HEK293 (cell line): ENCODE measurements at regions not wholly inside any gene's neighbourhood (a gene's known extent, or its start where the extent isn't known, plus 50 kb on each side); places are given as distances from the start of the nearest gene placed in this dataset.

ENCODE experiments used
- CTCF ChIA-PET: fragments of 350-600 bp; formaldehyde crosslinking; extraction: SDS; loops from one replicate; lab custom pipeline; 2021; ENCODE audit warnings: antibody characterized with exemption; lab: Yijun Ruan, JAX
- POLR2A ChIA-PET: fragments of 300-600 bp; formaldehyde crosslinking; extraction: SDS; loops from one replicate; lab custom pipeline; 2020; ENCODE audit warnings: antibody characterized with exemption, inconsistent platforms; lab: Yijun Ruan, JAX
- H3K27ac ChIP-seq: fragments of 200-500 bp; sonication (Bioruptor generic); 2 replicates; pipeline ENCODE4 v1.5.1; 2014; ENCODE audit warnings: low read depth, low read length, control low read depth, inconsistent platforms; ENCODE audit errors: extremely low read depth
- H3K36me3 ChIP-seq, 2 experiments: fragments of 200-500 bp in 1 of 2; sonication (Bioruptor generic) in 1 of 2; 1 replicate in 1 of 2; 2 replicates in 1 of 2; pipeline ENCODE4 v1.5.1; 2014 to 2017; ENCODE audit warnings: inconsistent platforms in 2 of 2, low read length in 2 of 2; ENCODE audit not compliant: control insufficient read depth in 2 of 2, insufficient read depth in 1 of 2
- H3K4me1 ChIP-seq: fragments of 200-500 bp; sonication (Bioruptor generic); 2 replicates; pipeline ENCODE4 v1.5.1; 2014; ENCODE audit warnings: mild to moderate bottlenecking, low read length, inconsistent platforms; ENCODE audit not compliant: control insufficient read depth, insufficient read depth
- H3K4me3 ChIP-seq: 2 replicates; pipeline ENCODE4 v1.5.1; 2011; ENCODE audit warnings: low read depth, mild to moderate bottlenecking, control low read depth, low read length, moderate library complexity
- H3K9me3 ChIP-seq: fragments of 200-500 bp; sonication (Bioruptor generic); 2 replicates; pipeline ENCODE4 v1.5.1; 2014; ENCODE audit warnings: low read depth, low read length, inconsistent platforms; ENCODE audit not compliant: control insufficient read depth, insufficient read depth
- KLF8 ChIP-seq: fragments of 450-650 bp; formaldehyde crosslinking; IDR thresholded peaks from 2 replicates; pipeline ENCODE4 v1.5.1; 2016; ENCODE audit warnings: missing biosample characterization, missing genetic modification characterization
- YY1 ChIP-seq: fragments of 450-650 bp; formaldehyde crosslinking; IDR thresholded peaks from 2 replicates; pipeline ENCODE4 v1.5.1; 2018; ENCODE audit warnings: missing biosample characterization, missing genetic modification characterization
- ZFHX2 ChIP-seq: fragments of 450-650 bp; formaldehyde crosslinking; conservative IDR thresholded peaks from 2 replicates; pipeline ENCODE4 v1.5.1; 2016; ENCODE audit warnings: missing biosample characterization, missing genetic modification characterization
- ZFP3 ChIP-seq: fragments of 450-650 bp; formaldehyde crosslinking; IDR thresholded peaks from 2 replicates; pipeline ENCODE4 v1.5.1; 2016; ENCODE audit warnings: low read depth, missing biosample characterization, missing genetic modification characterization
- ZFP41 ChIP-seq: fragments of 450-650 bp; formaldehyde crosslinking; IDR thresholded peaks from 2 replicates; pipeline ENCODE4 v1.5.1; 2016; ENCODE audit warnings: missing biosample characterization, missing genetic modification characterization, borderline replicate concordance
- ZIC2 ChIP-seq: fragments of 450-650 bp; formaldehyde crosslinking; IDR thresholded peaks from 2 replicates; pipeline ENCODE4 v1.5.1; 2016; ENCODE audit warnings: missing biosample characterization, missing genetic modification characterization
- ZNF121 ChIP-seq: fragments of 450-650 bp; formaldehyde crosslinking; IDR thresholded peaks from 2 replicates; pipeline ENCODE4 v1.5.1; 2016; ENCODE audit warnings: missing biosample characterization, missing genetic modification characterization
- ZNF169 ChIP-seq: fragments of 450-650 bp; formaldehyde crosslinking; IDR thresholded peaks from 2 replicates; pipeline ENCODE4 v1.5.1; 2016; ENCODE audit warnings: missing biosample characterization, missing genetic modification characterization
- ZNF19 ChIP-seq: fragments of 450-650 bp; formaldehyde crosslinking; IDR thresholded peaks from 2 replicates; pipeline ENCODE4; 2016; ENCODE audit warnings: missing biosample characterization, missing genetic modification characterization, low read depth
- ZNF626 ChIP-seq: fragments of 450-650 bp; sonication (Bioruptor Pico); formaldehyde crosslinking; IDR thresholded peaks from 2 replicates; pipeline ENCODE4 v1.5.1; 2018; ENCODE audit warnings: missing biosample characterization, missing genetic modification characterization, inconsistent platforms
- ZNF654 ChIP-seq: fragments of 450-650 bp; formaldehyde crosslinking; IDR thresholded peaks from 2 replicates; pipeline ENCODE4 v1.5.1; 2016; ENCODE audit warnings: low read depth, missing biosample characterization, missing genetic modification characterization
- TF ChIP-seq, protein P1 (sequence below): fragments of 450-650 bp; formaldehyde crosslinking; IDR thresholded peaks from 2 replicates; pipeline ENCODE4 v1.5.1; 2016; ENCODE audit warnings: missing biosample characterization, missing genetic modification characterization
- TF ChIP-seq, protein P2 (sequence below): fragments of 450-650 bp; formaldehyde crosslinking; IDR thresholded peaks from 2 replicates; pipeline ENCODE4 v1.5.1; 2016; ENCODE audit warnings: missing biosample characterization, missing genetic modification characterization
- TF ChIP-seq, protein P3 (sequence below): fragments of 450-650 bp; formaldehyde crosslinking; IDR thresholded peaks from 2 replicates; pipeline ENCODE4 v1.5.1; 2017; ENCODE audit warnings: missing biosample characterization, missing genetic modification characterization
- TF ChIP-seq, protein P4 (sequence below): fragments of 450-650 bp; formaldehyde crosslinking; IDR thresholded peaks from 2 replicates; pipeline ENCODE4 v1.5.1; 2017; ENCODE audit warnings: missing biosample characterization, missing genetic modification characterization
- TF ChIP-seq, protein P5 (sequence below): fragments of 450-650 bp; formaldehyde crosslinking; IDR thresholded peaks from 2 replicates; pipeline ENCODE4 v1.5.1; 2016; ENCODE audit warnings: missing biosample characterization, missing genetic modification characterization, borderline replicate concordance
- TF ChIP-seq, protein P6 (sequence below): fragments of 450-650 bp; formaldehyde crosslinking; conservative IDR thresholded peaks from 2 replicates; pipeline ENCODE4 v1.5.1; 2016; ENCODE audit warnings: low read depth, missing biosample characterization, missing genetic modification characterization

DNA sequence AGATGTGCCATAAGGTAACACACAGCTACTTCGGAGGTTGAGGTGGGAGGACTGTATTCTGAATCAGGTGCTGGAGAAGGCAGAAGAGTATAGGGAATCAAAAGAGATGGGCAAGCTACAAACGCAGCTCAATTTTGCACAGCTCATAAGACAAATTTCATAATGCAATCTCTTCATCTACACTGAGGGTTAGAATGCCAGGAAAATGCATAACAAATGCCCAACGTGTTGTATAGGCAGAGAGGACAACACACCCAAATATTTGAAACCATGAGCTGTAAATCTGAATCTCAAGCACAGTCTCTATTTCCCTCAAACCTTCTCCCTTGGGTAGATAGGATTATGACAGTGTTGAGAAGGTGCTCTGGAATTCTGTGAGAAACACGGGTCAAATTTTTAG lies 263.1 kb upstream of the FOXN3 start (continued):
- TF ChIP-seq, protein P1, sequence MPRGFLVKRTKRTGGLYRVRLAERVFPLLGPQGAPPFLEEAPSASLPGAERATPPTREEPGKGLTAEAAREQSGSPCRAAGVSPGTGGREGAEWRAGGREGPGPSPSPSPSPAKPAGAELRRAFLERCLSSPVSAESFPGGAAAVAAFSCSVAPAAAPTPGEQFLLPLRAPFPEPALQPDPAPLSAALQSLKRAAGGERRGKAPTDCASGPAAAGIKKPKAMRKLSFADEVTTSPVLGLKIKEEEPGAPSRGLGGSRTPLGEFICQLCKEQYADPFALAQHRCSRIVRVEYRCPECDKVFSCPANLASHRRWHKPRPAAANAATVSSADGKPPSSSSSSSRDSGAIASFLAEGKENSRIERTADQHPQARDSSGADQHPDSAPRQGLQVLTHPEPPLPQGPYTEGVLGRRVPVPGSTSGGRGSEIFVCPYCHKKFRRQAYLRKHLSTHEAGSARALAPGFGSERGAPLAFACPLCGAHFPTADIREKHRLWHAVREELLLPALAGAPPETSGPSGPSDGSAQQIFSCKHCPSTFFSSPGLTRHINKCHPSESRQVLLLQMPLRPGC, result no peak
- TF ChIP-seq ZNF121 (tag by site-specific recombination), result no peak
- TF ChIP-seq, protein P2, sequence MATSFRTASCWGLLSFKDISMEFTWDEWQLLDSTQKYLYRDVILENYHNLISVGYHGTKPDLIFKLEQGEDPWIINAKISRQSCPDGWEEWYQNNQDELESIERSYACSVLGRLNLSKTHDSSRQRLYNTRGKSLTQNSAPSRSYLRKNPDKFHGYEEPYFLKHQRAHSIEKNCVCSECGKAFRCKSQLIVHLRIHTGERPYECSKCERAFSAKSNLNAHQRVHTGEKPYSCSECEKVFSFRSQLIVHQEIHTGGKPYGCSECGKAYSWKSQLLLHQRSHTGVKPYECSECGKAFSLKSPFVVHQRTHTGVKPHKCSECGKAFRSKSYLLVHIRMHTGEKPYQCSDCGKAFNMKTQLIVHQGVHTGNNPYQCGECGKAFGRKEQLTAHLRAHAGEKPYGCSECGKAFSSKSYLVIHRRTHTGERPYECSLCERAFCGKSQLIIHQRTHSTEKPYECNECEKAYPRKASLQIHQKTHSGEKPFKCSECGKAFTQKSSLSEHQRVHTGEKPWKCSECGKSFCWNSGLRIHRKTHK, result no peak
- TF ChIP-seq, protein P3, sequence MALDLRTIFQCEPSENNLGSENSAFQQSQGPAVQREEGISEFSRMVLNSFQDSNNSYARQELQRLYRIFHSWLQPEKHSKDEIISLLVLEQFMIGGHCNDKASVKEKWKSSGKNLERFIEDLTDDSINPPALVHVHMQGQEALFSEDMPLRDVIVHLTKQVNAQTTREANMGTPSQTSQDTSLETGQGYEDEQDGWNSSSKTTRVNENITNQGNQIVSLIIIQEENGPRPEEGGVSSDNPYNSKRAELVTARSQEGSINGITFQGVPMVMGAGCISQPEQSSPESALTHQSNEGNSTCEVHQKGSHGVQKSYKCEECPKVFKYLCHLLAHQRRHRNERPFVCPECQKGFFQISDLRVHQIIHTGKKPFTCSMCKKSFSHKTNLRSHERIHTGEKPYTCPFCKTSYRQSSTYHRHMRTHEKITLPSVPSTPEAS (tag by site-specific recombination), result no peak
- TF ChIP-seq ZNF169, result no peak

DNA sequence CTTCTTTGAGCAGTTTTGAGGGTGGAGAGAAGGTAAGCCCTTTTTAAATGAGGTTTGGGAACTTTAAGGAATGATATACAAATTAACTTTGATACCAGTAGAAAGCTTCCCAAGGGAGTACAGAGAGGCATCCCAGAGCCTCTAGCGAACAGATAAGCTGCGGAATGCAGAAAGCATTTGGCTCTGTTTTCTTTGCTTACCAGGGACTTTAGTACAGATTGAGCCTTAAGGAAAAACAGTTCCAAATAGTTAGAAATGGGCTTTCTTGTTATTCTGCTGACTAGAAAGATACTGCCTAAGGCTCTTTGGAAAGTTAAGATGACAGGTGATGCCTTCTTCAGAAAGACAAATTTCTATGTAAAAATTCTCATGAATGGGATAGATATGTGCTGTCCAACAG lies 261.7 kb upstream of the FOXN3 start:
- TF ChIP-seq, protein P4, sequence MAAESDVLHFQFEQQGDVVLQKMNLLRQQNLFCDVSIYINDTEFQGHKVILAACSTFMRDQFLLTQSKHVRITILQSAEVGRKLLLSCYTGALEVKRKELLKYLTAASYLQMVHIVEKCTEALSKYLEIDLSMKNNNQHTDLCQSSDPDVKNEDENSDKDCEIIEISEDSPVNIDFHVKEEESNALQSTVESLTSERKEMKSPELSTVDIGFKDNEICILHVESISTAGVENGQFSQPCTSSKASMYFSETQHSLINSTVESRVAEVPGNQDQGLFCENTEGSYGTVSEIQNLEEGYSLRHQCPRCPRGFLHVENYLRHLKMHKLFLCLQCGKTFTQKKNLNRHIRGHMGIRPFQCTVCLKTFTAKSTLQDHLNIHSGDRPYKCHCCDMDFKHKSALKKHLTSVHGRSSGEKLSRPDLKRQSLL (tag by site-specific recombination), result no peak
- TF ChIP-seq ZNF19, result no peak
- TF ChIP-seq, all 188 proteins: peak for 0
- CTCF ChIA-PET, result interaction anchor here (0.6 kb wide), 1 partner anchor 33 kb away, joined by 3 read pairs; no protein-coding TSS in a partner anchor
- Histone ChIP-seq H3K9me3 (no peaks in the 10 kb centered on the region), H3K27ac (no peak overlapping the region), H3K36me3 (no peaks in the 10 kb centered on the region), H3K4me1 (no peaks in the 10 kb centered on the region), H3K4me3 (no peak overlapping the region)
- POLR2A ChIA-PET, result no interaction called here

DNA sequence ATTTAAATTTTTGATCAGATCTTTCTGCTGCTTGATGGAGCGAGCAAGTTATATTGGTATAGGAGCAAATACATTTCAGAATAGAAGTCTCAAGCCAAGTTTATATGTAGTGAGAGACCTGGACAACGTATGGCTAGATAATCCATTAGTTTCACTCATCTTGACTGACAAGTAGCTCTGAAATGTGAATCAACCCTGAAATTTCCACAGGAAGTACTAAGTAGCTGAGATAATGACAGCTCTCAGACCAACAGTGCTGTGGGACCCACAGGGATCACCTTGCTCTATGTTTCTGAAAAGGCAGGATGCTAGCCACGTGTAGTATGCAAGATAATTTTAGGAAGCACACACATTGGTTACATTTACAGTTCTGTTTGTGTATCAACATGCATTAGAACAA lies 258.6 kb upstream of the FOXN3 start:
- Histone ChIP-seq H3K9me3 (no peaks in the 10 kb centered on the region), H3K36me3 (no peaks in the 10 kb centered on the region), H3K4me1 (peaks cover 3% of the 10 kb centered on the region; the same call in 1 of the 2 replicates), H3K4me3 (no peak overlapping the region), H3K27ac (no peak overlapping the region)
- CTCF ChIA-PET, result no interaction called here
- POLR2A ChIA-PET, result no interaction called here
- TF ChIP-seq ZFP3 (tag by site-specific recombination) (no peak), ZNF626 (tag by site-specific recombination) (no peak), ZNF654 (tag by site-specific recombination) (no peak), ZFP41 (tag by site-specific recombination) (no peak), KLF8 (no peak), YY1 (tag by site-specific recombination) (no peak), ZFHX2 (tag by site-specific recombination) (no peak), ZIC2 (tag by site-specific recombination) (no peak)
- TF ChIP-seq, protein P5, sequence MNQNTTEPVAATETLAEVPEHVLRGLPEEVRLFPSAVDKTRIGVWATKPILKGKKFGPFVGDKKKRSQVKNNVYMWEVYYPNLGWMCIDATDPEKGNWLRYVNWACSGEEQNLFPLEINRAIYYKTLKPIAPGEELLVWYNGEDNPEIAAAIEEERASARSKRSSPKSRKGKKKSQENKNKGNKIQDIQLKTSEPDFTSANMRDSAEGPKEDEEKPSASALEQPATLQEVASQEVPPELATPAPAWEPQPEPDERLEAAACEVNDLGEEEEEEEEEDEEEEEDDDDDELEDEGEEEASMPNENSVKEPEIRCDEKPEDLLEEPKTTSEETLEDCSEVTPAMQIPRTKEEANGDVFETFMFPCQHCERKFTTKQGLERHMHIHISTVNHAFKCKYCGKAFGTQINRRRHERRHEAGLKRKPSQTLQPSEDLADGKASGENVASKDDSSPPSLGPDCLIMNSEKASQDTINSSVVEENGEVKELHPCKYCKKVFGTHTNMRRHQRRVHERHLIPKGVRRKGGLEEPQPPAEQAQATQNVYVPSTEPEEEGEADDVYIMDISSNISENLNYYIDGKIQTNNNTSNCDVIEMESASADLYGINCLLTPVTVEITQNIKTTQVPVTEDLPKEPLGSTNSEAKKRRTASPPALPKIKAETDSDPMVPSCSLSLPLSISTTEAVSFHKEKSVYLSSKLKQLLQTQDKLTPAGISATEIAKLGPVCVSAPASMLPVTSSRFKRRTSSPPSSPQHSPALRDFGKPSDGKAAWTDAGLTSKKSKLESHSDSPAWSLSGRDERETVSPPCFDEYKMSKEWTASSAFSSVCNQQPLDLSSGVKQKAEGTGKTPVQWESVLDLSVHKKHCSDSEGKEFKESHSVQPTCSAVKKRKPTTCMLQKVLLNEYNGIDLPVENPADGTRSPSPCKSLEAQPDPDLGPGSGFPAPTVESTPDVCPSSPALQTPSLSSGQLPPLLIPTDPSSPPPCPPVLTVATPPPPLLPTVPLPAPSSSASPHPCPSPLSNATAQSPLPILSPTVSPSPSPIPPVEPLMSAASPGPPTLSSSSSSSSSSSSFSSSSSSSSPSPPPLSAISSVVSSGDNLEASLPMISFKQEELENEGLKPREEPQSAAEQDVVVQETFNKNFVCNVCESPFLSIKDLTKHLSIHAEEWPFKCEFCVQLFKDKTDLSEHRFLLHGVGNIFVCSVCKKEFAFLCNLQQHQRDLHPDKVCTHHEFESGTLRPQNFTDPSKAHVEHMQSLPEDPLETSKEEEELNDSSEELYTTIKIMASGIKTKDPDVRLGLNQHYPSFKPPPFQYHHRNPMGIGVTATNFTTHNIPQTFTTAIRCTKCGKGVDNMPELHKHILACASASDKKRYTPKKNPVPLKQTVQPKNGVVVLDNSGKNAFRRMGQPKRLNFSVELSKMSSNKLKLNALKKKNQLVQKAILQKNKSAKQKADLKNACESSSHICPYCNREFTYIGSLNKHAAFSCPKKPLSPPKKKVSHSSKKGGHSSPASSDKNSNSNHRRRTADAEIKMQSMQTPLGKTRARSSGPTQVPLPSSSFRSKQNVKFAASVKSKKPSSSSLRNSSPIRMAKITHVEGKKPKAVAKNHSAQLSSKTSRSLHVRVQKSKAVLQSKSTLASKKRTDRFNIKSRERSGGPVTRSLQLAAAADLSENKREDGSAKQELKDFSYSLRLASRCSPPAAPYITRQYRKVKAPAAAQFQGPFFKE (tag by site-specific recombination), result no peak
- TF ChIP-seq, protein P6, sequence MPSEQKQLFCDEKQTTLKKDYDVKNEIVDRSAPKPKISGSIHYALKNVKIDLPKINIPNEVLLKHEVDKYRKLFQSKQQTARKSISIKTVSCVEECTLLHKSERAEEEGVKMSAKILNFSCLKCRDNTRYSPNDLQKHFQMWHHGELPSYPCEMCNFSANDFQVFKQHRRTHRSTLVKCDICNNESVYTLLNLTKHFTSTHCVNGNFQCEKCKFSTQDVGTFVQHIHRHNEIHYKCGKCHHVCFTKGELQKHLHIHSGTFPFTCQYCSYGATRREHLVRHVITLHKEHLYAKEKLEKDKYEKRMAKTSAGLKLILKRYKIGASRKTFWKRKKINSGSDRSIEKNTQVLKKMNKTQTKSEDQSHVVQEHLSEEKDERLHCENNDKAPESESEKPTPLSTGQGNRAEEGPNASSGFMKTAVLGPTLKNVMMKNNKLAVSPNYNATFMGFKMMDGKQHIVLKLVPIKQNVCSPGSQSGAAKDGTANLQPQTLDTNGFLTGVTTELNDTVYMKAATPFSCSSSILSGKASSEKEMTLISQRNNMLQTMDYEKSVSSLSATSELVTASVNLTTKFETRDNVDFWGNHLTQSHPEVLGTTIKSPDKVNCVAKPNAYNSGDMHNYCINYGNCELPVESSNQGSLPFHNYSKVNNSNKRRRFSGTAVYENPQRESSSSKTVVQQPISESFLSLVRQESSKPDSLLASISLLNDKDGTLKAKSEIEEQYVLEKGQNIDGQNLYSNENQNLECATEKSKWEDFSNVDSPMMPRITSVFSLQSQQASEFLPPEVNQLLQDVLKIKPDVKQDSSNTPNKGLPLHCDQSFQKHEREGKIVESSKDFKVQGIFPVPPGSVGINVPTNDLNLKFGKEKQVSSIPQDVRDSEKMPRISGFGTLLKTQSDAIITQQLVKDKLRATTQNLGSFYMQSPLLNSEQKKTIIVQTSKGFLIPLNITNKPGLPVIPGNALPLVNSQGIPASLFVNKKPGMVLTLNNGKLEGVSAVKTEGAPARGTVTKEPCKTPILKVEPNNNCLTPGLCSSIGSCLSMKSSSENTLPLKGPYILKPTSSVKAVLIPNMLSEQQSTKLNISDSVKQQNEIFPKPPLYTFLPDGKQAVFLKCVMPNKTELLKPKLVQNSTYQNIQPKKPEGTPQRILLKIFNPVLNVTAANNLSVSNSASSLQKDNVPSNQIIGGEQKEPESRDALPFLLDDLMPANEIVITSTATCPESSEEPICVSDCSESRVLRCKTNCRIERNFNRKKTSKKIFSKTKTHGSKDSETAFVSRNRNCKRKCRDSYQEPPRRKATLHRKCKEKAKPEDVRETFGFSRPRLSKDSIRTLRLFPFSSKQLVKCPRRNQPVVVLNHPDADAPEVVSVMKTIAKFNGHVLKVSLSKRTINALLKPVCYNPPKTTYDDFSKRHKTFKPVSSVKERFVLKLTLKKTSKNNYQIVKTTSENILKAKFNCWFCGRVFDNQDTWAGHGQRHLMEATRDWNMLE (tag by site-specific recombination), result no peak
